Activated naive CD4-positive, alpha-beta T cell (primary cell): ENCODE measurements at regions not wholly inside any gene's neighbourhood (a gene's known extent, or its start where the extent isn't known, plus 50 kb on each side); places are given as distances from the start of the nearest gene placed in this dataset.

ENCODE experiments used
- DNase-seq, 4 experiments: peaks; one replicate each; lab custom pipeline; 2025; lab: John Stamatoyannopoulos, UW

DNA sequence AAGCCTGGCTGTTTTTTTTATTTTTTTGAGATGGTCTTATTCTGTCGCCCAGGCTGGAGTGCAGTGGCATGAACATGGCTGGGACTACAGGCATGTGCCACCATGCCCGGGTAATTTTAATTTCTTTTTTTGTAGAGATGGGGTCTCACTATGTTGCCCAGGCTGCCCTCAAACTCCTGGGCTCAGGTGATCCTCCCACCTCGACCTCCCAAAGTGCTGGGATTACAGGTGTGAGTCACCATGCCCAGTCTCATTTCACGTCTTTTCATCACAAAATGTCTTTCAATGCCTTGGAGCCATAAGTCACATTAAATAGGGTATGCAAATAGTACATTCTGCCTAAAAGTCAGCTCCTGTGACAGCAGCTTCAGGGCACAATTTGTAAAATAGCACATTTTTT is 52.8 kb downstream of the SOX2 start:
- no peak for DNase-seq

DNA sequence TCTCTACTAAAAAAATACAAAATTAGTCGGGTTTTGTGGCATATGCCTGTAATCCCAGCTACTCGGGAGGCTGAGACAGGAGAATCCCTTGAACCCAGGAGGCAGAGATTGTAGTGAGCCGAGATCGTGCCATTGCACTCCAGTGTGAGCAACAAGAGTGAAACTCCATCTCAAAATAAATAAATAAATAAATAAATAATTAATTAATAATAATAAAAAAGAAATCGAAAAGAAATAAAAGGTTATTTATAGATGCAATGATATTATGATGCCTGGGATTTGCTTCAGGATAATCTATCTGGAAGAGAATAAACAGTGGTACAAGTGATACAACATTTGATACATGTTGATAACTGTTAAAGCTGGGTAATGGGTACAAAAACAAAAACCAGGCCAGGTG is 58.6 kb downstream of the SOX2 start:
- DNase-seq, result no peak

DNA sequence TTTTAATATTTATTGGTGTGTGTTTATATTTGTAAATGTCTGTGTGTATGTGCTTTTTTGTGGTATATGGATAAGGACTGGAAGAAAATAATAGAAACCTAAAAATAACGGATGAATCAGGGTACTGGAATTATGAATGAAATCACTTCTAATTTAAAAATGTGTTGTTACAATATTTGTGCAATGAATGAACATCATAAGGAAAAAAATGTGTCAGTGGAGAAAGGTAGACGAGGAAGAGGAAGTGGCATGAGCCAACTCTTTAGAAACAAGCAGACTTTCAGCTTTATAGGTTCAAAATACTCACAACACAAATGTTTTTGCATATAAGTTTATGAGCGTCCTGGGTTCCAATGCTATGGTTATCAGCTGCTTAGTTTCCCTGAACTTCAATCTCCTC is 59.4 kb downstream of the SOX2 start:
- DNase-seq, result no peak

DNA sequence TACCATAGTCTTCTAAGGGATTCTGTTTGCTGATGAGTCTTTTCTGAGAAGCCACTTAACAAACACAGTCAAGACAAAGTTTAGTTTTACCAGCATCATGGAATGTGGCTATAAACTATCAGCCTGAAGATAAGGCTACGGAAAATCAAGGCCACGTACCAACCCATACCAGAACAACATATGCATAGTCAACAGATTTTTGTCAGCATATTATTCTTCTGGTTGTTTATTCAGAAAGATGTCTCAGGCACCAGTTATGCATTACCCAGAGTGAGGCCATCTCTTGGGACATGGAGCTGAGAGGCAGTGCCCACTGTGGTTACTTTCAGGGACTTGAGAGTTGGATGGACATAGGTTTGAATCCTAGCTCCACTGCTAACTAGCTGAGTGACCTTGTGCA is 60.4 kb downstream of the SOX2 start:
- no peak for DNase-seq

DNA sequence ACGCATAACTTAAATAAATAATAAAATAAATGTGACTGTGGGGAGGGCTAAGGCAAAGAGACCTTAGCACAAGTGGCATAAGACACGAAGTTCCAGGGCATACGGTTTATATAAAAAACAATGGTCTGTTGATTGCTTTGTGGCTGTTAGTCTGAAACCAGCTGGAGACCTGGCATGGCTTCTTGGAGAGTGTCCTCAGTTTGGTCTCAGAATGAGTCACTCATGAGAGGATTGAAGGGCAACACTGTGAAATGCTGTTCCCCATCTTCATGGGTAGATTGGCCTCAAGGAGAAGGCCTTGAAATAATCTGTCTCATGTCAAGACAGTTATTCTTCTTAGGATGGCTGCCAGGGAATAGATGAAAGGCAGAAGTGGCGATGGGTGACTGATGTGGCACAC is 62.2 kb downstream of the SOX2 start:
- DNase-seq, result no peak

DNA sequence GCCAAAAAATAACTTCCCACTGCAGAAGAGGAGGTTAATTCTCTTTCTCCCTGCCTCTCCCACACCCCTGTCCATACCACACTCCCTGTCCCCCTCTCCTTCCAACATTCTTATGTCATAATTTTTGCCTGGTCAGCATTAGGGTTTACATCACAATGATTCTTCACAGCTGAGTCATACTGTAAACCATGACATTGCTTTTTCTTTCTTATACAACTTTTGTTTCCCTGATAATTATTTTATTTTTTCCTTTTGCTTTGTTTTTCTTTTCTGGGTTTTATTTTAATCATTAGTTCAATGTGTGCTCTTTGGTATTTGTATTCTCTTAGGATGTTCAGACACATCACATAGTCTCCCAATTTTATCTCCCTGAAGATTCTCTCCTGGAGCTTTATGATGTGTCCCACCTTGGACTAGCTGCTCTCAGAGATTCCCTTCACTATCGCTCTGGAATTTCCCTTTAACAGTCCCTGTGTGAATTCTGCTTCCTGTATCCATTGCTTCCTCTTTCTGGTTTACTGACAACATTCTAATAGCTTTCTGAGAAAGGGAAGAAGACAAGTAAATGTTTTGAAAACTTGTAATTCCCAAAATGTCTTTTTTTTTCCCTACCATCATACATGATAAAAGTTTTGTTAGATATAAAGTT is 70.7 kb downstream of the SOX2 start:
- no peak for DNase-seq

DNA sequence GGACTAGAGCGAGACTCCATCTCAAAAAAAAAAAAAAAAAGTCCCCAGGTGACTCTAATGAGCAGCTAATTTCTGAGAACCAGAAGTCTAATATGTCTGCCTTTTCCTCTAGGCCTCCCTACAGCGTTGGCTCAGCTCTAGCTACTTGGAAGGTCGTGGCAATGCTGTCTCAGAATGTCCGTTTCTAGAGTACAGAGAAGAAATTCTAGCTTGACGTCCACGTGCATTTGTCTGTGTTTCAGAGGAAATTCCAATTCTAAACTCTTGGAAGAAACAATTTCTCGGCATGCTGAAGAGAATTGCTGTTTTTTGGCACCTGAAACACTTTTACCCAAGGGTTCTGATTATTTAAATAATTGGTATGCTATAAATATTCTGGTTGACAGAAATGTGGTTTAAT is 78.8 kb downstream of the SOX2 start:
- DNase-seq, result no peak

DNA sequence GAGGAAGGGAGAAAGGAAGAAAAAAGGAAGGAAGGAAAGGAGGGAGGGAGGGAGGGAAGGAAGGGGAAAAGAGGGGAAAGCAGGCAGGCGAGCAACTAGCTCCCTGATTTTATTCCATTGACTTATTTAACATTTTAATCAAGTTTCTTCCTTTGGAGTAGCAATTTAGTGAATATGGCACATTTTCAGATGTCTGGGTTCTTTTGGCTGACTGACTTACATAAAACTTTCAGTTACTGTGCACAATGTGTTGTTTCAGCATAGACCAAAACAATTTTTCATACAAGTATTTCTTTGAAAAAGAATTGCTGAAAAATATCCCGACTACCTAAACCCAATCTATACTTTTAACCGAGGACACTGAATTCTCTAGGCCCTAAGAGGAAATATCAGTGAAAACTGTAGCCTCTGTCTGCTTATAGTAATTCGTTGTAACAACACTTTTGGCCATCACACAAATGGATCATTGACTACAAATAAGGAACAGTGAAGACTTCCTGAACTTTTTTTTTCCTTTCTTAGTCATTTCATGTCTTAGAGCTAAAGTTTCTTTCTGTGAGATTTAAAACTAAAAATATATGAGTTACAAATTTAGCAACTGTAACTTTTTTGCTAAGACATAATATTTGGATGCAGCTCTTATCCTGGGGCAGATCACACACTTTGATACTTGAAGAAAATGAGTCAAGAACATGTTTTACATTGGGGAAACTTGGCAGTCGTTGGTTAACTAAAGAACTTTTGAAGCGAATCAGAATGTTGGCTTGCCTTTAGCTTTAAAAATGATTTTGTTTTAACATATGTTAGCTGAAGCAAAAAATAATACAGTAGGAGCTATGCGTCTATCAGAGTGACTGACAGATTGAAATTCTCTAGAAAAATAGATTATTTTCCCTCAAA is 79.6 kb downstream of the SOX2 start:
- no peak for DNase-seq

DNA sequence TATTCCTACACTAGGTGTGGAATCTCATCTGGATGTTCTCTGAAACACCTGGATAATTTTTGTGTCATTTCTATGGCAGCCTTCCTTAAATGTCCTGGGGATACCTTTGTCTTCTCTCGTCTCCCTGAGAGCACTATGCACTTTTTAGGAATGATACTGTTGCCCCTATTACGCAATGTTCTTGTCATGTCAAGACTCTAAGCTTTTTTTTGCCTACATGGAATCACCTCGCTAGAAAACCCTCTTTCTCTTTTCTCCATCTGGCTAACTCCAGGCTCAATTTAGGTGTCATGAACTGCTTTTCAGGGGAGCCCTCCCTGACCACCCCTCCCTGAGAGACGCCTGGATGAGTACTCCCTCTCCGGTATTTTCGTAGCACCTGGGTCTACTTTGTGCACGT is 81.3 kb downstream of the SOX2 start:
- DNase-seq, result no peak

DNA sequence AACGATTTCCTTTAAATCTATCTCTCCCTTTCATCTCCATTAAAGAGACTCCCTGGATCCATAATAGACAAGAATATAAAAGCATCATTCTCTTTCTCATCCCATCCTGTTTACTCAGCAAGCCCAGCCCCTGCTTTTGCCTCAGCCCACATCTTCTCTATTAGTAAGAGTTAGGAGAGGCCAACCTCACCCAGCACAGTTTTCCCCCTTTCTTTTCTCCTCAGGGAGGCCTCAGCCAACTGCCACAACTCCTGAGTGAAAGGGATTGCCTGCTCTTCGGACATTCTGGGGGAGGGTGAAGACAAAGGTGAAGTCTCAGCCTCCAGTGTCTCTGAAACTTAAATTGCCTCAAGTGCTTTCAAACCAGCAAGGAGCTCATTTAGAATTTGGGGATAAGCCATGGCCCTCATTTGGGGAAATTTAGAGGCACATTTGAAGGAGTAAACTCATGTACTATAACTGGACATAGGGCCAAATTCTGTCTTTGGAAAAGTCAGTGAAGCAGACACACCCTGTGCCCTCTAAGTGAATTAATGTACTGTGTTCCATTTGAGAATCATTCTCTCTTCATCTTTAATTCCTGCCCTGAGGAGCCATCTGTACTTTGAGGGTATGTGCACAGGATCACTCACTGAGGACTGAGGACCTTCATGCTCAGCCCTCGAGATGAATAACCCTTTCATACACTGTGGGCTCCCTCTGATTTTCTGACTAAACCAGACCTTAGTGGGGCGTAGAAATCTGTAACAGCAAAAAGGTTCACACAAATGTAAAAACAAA is 82.5 kb downstream of the SOX2 start:
- DNase-seq, result no peak

DNA sequence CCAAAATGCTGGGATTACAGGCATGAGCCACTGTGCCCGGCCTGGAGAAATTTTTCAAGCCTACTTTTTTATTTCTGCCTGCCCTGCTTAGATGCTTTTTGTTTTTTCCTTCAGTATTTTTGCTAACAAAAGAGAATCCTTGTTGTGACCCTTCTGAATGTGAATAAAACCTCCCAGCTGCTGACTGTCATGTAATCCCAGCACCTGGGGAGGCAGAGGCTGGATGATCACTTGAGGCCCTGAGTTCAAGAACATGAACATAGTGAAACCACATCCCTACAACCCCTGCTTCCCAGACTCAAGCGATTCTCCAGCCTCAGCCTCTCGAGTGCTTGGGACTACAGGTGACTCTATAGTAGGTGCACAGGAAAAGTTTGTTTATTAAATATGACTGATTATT is 84.9 kb downstream of the SOX2 start:
- DNase-seq, result no peak

DNA sequence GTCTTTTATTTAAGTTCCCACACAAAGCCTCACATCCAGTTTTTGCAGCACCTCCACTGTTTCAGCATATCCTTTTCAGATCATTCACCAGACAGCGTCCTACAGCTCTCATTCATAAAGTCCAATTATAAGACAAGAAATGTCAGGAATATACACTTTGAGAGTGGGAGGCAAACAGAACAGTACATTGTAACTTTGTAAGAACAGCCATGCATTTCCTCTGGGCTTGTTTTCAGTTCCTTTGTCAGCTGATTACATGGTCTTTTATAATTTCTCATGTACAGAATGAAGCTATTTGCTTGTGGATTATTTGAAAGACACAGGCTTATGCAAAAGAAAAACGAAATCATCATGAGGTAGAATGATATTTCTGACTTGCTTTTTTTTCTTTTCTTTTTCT is 85.7 kb downstream of the SOX2 start:
- DNase-seq, result no peak

DNA sequence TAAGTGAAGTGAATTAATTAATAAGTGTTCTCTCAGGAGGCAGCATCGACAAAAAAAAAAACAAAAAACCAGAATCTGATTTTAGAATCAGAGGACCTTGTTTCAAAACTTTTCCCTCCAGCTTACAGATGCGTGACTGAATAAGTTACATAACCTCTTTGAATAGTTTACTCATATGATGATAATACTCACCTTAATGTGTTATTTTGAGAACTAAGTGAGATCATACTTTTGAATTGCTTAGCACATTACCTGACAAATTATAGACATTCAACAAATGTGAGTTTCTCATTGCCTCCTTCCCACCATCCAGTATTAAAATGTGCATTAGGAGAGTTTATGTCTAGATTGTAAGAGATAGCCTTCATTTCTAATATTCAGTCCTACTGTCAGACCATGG is 94.0 kb downstream of the SOX2 start:
- DNase-seq, result no peak

DNA sequence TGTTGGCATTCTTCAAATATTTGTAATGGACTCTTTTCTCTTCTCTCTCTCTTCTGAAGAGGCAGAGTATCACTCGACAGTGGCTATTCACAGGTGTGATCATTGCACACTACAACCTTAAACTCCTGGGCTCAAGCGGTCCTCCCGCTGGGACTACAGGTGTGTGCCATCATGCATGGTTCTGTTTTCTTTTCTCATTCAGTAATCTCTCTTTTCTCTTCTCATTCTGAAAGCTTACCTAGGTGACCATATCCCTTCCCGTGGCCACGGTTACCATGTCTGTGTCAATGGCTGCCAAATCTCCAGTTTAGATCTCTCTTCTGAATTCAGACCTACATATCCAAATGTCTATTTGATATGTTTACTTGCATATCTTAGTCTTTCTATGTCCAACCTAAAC is 96.3 kb downstream of the SOX2 start:
- DNase-seq, result no peak

DNA sequence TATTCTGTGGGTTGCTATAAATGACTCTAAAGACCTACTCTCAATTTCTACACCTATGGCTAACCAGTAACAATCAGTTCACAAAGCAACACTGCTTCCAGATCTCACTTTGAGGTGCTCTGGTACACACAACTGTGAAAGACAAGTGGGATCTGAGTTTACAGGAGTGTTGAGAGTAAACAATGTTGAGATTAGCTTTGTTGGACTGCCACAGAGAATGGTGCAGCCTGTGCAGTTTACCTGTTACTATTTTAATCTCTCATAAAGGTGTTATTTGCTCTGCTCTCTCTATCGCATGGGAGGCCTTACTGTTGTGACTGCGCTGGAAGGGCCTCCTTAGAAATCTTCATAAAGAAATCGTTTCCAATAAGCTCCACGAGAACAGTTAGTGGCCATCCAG is 112.0 kb downstream of the SOX2 start:
- no peak for DNase-seq

DNA sequence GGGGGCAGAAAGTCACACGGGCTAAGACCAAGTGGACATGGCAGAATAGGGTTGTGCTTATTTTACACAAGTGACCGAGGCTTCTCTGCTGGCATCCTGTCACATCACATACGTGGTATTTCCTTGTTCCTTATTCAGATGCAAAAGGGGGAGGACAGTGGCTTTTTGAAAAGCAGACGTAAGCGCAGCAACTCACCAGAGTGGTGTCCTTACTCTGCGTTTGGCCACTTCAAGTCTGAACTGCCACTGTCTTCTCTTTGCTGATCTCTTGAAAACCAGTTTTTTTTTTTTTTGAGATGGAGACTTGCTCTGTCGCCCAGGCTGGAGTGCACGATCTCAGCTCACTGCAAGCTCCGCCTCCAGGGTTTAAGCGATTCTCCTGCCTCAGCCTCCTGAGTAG is 113.2 kb downstream of the SOX2 start:
- DNase-seq, result no peak

DNA sequence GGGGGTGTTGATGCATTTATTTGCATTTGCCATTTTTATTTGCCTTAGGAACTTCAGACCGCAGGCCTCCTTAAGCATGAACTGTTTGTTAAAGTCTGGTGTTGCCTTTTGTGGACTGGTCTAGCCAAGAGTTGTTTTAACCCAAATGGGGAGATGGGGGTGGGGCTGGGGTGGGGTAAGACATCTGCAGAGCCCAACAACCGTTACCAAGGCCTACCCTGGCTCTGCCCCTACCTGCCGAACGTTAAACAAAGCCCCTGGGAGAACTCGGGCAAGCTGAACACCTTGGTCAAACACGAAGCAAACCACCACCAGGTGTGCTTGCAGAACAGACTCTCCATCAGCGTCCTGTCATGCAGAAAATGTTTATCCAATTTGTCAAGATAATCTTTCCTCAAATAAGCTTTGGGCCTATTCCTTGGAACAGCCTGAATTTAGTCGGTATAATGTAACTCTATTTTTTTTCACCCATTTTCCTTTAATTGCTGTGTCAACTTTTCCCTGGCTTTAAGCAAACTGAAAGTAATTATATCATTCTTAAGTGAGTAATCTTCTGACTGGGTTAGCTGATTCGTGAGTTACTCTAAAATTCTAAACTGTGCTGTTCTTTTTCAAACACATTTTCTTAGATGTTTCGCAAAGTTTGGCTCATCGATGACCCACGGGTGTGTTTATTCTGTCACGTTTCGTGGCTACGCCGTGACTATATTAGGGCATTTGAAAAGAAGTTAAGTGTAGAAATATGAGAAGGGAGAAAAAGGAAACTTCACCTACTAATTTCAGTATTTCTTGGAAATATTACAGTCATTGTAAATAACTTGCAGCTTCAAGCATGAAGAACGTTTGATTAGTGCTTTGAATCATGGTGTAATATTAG is 127.6 kb downstream of the SOX2 start:
- DNase-seq, result no peak

DNA sequence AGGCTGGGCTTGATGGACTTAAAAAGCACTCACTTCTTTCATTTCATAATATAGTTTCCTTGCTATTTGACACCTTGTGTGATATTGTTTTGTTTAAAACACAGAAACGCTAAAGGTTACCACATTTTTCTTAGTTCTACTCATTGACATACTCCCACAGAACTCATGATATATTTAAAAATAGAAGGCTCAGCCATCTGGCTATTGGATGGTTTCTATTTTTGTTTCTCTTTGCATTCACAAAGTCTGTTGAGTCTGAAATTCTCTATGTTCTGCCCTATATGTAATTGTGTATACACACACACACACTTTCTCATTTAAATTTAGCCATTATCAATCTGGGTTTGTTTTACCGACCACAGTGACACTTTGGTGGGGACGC is 128.2 kb downstream of the SOX2 start:
- no peak for DNase-seq

DNA sequence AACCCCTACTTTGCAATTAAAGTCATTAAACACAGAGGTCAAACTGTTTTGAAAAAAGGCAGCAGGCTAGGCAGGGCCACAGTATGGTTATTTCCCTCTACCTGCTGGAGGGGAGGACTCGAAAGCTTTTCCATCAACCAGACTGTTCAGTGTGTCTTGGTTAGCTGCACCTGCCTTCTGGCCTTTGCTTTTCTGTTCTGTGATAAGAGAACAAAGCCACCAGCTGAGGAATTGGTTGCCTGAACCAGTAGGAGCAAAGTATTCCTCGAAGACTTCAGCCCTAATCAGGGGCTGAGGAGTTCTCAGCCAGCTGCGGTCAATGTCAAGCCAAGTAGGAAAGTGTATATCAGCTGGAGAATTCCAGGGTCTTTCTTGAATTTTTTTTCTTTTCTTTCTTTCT is 132.5 kb downstream of the SOX2 start:
- DNase-seq, result no peak

DNA sequence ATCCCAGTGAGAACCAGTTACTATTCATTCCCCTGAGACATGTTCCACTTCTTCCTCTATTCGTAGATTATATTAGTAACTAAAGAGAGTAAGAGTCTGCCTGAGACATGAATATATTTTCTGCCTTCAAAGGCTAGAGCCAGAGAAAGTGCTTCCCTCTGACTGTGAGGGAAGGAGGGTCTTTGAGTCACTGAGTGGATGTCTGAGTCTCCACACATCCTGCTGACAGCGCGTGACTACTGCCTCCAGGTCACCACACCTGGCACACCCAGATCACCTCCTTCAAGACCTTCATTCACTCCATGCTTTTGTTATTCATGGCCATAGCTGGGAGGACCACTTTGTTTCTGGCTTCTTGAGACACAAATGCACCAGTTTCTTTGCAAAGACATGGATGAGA is 135.6 kb downstream of the SOX2 start:
- no peak for DNase-seq

DNA sequence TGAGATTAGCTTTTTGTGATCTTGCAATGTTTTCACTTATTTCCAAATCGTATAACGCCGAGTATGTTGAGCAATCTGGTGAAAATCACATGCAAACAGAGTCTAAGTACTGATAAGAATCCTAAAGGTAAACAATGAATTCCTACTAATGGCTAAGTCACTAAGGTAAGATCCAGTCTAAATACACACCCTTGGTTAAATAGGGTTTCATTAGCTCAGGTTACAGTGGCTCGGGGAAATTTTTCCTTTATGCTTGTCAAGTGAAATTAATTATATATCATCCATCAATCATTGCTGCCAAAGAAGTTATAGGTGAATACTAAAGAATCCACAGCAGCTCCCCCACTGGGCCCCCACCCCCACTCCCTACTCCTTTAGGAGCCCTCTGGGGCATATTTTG is 139.3 kb downstream of the SOX2 start:
- no peak for DNase-seq

DNA sequence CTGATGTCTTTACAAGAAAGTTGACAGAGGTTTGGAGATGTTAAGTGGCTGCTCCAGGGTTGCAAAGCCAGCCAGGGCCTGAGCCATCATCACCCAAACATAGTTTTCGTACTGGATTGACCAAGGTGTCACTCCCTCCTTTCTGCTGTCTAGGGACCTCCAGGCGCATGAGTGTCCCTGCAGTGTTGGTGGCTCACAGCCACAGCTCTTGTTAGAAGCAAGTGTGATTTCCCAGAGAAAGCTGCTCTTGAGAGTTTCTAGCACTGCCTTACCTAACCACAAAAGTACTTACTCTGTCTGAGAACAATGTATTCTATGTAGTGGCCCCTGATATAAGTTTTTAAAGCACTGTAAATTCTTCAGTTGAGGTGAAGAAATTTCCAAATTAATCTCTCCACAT is 144.1 kb downstream of the SOX2 start:
- no peak for DNase-seq
